Left kidney (tissue), 1 donor: ENCODE measurements at regions not wholly inside any gene's neighbourhood (a gene's known extent, or its start where the extent isn't known, plus 50 kb on each side); places are given as distances from the start of the nearest gene placed in this dataset.

Experiments used
- DNase-seq: peaks from one replicate; pipeline ENCODE4 v3.0.0-alpha.2; 2013

DNA sequence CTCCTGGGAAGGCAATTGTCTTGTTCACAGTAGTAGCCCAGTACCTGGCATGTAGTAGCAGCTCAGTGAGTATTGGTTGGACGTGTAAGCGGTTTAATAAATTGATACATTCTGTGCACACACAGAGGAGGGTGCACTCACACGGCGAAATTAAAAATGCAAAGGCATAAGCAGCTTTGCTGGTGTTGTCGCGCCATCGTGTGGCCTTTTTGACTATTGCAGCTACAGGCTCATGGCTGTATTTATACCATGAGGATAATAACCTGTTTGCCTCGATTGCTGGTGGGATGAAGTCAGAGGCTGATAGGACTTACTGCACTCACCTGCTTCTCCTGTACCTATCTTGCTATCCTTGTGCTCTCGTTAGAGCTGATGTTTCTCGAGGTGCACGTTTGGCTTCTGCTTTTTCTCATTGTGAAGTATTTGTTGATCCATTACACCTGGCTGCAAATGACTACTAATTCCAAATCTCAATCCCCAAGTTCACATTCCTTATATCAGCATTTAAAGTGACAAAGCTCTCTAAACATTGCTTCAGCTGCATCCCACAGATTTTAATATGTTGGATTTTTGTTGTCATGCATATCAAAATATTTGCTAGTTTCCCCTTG lies 61.5 kb downstream of the TBXT start:
- DNase-seq, result peak; percentile 61

DNA sequence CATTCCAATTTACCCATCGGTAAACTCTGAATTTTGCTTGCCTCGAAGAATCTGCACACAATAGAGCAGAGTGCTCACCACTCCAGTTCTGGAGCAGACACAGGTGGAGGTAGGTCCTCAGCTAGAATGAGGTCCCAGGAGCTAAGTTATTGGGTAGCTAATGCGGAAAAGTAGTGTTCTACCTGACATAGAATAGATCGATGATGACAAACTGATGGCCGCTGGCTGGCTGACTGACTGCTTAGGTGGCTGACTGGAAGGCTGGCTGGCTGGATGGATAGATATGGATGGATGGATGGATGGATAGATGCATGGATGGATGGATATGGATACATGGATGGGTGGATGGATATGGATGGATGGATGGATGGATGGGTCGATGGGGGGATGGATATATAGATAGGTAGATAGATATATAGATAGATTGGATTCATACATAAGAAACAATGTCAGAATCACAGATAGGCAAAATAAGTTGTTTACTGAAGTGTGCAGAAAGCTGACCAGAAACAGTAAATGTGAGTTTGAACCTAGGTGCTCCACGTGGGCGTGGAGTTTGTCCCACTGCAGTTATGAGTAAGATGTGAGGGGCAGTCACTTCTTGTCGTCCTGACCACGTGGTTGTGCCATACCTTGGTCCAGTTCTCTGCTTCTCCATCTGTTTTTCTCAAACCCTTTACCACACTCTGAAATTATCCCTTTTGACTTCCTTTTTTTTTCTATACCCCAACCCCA lies 62.1 kb downstream of the TBXT start:
- no peak for DNase-seq

DNA sequence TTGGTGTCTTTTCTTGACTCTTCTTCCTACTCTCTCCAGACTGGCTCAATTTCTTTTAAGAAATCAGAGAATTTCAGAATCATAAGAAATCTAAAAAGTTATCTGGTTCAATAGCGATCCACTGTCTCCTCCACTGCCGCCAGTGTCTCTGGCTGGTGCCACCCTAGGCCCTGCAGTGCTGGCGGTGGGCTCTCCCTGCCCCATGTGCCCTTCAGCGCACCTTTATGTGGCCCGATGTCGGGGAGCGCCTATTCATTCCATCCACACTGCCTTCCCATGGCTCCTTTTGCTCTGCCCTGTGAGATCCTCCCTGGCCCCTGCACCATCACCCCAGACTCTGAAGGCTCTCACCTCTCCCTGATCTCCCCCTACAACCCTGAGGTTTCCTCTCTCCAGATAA lies 62.8 kb downstream of the TBXT start:
- no peak for DNase-seq

DNA sequence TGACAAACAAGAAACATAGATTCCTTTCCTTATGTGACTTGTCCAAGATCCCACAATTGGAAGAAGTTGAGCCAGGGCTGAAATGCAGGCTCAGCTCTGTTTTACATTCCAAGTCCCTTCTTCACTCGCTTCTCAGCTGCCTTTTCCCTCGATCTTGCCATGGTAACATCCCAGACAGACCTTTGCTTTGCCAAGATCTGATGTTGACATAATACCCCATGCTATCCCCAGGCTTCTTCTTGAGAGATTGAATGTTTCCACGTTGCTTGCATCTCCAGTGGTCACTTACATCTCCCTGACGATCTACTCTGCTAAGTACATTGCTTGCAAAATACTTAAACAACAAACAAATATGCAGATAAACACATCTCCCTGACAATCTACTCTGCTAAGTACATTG lies 63.5 kb downstream of the TBXT start:
- no peak for DNase-seq

DNA sequence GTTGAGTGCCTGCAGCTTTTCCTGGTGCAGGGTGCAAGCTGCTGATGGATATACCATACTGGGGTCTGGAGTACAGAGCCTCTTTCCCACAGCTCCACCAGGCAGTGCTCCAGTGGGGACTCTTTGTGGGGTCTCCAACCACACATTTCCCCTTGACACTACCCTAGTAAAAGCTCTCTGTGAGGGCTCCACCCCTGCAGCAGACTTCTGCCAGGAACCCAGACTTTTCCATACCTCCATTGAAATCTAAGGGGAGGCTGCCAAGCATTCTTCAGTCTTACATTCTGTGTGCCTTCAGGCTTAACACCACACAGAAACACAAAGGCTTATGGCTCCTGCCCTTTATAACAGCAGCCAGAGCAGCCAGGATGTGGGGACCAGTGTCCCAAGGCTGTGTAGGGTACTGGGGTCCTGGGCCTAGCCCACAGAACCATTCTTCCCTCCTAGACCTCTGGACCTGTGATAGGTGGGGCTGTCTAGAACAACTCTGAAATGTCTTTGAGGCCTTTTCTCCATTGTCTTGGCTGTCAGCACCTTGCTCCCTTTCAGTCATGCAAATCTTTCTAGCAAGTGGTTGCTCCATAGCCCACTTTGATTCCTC lies 65.7 kb downstream of the TBXT start:
- DNase-seq, result no peak

DNA sequence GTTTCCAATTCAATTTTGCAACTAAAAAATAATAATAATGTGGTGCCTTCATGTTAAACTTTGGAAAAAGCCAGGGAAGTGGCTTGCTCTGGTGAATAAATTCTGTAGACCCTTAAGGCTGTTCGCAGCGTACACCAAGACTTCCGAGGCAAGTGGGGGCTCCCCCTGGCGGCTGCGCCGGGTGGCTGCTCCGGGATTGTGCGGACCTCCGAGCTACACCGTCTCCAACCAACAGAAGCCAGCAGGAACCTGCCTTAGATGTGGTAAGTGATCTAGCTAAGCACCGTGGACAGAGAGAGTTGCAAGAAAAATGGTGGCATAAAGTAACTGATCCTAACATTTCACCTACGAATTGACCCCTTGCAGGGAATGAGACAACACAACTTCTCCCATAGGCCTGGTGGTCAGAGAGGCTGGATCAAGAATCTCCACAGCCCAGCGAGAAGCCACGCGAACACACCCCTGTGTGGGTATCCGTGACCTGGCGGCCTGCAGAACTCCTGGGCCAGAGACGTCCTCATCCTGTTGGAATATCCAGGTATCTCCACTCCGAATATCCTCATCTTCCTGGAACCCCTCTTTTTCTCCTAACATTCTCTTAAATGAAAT lies 69.6 kb downstream of the TBXT start:
- DNase-seq, result peak; percentile 71

DNA sequence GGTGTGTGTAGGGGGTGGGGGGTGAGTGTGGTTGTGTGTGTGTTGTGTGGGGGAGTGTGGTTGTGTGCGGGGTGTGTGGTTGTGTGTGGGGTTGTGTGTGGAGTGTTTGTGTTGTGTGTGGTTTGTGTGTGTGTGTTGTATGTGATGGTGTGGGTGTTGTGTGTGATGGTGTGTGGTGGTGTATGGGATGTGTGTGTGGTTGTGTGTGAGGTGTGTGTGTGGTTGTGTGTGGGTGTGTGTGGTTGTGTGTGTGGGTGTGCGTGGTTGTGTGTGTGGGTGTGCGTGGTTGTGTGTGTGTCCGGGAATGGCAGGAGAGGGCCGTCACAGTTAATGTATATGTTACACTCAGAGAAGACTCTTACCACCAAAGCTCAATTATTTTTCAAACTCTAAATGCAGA lies 79.8 kb downstream of the TBXT start:
- no peak for DNase-seq

DNA sequence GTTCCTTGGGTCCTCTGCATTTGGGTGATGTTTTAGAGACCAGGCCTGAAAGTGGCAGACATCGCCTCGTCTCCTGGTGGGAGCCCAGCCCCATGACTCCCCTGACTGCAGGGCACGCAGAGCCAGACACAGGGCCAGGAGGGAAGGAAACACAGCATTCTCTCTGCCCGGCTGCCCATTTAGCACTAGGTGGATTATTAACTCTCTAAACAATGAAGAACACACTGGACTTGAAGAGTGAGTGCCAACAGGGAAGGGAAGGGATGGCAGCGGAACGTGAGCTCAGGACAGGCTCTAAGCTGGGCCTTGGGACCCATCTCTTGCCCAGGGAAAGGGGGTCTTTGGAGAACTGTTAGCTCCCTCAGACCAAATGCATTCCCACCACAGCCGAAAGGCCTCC lies 80.4 kb downstream of the TBXT start:
- DNase-seq, result no peak

DNA sequence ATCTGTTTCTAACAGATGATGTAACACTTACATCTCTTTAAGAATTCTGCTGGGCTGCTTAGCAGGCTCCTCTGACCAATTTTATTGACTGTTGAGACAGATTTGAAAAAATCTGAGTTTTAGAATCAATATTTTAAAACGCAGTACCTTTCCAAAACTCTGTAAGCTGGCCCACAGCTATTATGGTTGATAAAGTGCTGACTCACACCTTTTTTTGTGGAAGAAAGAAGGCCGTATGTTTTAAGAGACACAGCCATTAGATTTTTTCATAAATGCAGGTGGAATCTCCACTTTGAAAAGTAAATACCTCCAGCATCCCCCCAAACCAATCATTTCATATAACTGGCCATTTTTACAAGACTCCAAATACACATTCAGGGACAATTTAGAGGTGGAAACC lies 82.2 kb downstream of the TBXT start:
- no peak for DNase-seq

DNA sequence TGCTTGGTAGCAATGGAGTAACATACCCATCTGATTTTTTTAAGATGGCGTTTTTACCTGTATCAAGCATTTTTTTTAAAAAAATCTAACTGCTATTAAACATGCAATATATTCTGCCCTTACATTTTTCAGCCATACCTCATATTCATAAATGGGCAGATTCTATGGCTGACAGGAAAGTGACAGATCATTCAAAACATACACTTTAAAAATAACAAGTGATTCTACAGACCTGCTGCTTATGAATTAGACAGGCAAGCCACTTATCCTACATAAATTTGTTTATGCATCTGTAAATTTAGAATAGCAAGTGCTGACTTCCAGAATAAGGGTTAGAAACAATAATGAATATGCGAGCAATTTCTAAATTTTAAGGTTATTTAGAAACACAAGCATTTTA lies 82.7 kb downstream of the TBXT start:
- DNase-seq, result no peak

DNA sequence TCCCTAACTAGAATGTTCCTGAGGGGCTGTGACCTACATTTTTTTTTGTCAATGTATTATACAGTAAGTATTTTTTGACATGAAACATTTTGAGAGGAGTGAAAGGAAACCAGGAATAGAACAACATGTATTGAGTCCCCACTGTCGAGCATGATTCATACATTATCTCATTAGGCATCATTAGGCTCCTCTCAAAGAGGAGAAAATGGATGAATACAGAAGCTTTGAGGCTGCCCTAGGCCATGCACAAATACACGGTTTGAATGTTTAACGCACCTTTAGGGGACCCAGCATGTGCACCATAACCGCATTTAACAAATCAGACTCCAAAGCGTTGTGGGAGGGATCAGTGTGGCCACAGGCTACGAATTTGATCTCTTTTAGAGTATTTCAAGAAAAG lies 87.8 kb downstream of the TBXT start:
- no peak for DNase-seq

DNA sequence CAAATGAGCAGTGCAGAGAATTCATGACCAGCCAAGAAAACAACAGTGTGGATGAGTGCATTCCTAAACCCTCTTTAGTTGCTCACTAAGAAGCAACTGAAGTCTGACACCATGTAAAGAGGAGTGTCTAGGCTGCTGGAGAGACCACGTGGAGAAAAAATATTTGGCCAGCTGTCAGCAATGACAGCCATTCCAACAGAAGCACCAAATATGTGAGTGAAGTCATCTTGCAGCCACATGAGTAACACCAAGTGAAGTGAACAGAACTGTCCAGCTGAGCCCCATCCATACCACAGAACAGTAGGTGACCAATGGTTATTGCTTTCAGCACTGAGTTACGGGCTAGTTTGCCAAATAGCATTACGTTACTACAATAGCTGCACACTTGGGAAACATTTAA lies 89.4 kb downstream of the TBXT start:
- DNase-seq, result no peak

DNA sequence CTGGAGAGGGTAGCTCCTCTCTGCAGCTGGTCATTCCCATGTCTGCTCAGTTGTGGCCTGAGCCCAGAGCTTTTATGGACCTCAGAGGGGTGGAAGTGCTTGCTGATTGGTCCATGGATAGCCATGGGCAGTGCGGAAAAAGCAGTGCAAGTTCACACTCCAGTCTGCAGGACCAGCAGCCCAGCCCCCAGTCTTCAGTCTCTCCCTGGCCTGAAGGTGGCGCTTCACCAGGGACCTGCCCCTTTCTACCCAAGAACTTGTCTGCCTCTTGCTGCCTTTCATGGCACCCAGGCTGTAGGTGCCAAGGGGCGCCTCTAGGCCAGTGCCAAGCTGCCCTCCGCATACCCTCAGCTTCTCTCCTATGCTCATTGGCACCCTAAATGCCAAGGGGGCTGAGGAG lies 91.0 kb downstream of the TBXT start:
- no peak for DNase-seq

DNA sequence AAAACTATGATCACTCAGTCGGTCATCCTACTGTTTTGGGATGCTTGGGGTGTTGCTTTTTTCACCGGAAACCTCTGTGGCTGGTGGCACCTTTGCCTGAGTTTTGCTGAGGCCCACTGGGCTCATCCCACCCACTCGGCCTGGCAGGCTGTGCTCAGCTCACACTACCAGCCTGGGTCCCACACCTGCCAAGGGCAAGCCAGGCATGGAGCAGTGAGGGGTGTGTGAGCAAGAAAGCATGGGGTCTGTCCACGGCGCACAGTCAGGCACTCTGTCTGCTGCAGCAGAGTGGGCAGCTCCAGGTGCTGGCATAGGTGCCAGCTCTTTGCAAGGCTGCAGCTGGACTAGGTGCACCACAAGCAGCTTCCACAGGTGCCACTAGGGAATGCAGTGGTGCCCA lies 91.7 kb downstream of the TBXT start:
- DNase-seq, result no peak

DNA sequence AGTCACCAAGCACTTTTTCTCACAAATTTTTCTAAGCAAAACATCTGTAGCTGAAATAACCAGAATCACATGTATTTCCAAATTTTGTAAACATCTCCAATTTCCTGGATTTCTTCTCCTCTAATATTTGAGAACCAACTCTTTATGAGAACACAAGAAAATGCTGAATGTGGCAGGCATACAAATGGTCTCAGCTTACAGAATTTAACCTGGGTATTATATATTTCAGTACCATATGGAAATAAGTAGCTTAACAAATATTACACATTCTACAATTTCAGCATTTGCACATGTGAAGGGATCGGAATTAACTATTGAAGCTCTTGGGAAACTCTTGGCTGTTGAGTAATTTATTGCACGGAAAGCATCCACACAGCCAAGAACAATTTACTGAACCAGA lies 92.5 kb downstream of the TBXT start:
- DNase-seq, result no peak

DNA sequence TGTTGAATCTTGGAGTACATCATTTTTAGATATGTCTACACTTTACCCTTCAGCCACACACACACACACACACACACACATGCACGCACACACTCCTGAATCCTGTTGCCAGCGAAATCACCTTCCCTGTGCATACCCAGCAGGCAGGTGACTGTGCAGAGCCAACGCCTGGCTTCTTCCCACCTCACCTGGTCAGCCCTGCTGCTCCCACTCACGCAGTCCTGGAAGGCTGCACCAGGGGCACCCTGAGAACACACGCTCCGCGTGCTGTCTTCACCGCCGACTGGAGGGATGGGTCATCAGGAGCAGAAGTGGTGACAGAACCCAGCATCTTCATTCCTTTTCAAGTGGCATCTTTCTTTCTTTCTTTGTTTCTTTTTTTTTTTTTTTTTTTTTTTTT lies 94.6 kb downstream of the TBXT start:
- DNase-seq, result no peak

DNA sequence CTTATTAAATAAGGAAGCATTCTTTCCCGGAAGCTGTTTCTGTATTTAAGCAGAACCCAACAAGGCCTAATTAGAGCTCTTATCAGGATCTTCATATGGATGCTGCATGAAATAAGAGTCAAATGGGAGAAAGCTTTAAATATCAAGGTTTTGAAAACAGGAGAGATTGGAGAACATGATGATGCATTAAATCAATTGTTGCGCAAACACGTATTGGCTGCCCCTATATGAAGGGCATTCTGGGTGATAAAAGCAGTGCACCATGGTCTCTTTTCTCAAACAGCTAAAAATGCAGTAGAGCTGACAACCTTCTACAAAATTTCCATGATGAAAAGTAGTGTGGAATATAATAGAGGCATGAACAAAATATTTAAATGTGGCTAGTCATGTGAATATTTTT lies 98.9 kb downstream of the TBXT start:
- DNase-seq, result no peak

DNA sequence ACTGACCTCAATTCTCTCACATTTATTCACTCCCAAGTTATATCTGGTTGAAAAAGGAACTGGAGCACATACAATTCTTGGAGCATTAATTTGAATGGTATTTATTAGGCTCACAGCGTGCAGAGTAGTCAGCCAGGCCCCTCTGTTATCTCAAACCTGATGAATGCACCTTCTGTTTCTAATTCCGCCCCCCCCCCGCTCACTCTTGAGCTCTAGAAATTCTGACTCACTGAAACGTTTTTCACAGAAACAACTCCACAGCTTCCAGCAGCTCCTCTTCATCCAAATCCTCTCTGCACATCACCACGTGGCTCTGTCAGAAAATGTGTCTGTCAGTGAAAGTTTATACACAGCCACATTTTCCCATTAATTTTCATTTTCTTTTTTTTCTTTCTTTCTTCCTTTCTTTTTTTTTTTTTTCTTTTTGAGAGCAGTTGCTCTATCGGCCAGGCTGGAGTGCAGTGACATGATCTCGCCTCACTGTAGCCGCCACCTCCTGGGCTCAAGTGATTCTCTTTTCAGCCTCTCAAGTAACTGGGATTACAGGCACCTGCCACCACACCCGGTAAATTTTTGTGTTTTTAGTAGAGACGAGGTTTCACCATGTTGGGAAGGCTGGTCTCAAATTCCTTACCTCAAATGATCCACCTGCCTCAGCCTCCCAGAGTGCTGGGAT lies 109.4 kb downstream of the TBXT start:
- no peak for DNase-seq

DNA sequence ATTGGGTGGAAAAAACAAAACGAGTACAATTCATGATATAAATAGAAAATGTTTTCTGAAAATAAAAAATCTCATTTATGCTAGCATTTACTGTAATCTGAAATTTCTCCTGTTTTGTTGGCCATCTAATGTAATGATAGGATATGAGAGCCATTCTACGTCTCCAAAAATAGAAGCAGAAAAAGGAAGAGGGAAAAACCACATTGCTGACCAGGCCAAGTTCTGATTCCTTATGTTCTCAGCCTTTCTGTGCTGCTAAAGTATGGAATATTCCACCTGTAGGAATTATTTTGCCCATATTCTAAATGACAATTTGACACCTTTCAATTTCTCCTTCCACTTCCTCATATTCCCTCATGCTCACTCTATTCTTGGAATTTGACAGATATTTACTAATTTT lies 110.2 kb downstream of the TBXT start:
- DNase-seq, result no peak

DNA sequence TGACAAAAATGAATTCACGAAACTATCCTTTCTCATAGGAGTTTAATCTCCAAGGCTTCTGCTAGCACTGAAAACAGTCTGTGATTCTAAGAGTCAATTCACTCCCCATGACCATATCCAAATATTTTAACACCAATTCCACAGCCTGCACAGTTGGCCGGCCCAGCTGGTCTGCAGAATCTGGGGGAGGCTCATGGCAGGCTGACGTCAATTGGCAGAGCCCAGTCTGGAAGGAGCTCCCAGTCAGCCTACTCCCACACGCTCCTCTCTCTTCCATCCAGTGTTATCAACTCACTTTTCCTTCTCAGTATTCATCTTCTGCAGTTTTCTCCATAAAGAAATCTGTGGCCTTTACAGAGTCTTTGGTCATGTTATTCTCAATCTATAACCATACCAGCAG lies 111.0 kb downstream of the TBXT start:
- no peak for DNase-seq

DNA sequence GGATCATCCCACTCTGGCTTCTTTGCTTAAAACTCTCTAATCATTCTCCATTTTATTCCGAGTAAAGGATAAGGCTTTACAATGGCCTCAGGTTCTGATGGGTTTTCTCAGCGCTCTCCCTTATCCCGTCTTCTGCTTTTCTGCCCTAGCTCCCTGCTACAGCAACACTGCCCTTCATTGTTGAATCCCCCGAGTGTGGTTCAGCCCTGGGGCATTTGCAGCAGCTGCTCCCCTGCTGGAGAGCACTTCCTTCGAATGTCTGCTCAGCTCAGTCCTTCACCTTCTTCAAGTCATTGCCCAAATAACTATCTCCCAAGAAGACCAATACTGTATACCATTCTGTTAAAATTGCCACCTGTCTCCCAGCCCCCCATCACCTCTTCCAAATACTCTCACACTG lies 111.8 kb downstream of the TBXT start:
- no peak for DNase-seq

DNA sequence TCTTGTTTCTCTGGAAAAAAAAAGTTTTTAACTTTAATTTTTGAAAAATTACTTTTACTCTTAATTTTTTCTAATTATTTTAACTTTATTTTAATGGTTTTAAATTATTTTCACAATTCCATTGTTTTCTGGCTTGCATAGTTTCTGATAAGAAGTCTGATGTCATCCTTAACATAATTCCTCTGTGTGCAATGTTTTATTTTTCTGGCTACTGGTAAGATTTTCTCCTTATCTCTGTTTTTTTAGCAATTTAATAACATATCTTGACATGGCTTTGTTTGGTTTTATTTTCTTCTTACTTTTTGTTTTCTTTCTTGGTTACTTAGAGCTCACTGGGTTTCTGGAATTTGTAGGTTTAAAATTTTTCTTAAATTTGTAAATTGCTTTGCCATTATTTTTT lies 114.8 kb downstream of the TBXT start:
- DNase-seq, result no peak

DNA sequence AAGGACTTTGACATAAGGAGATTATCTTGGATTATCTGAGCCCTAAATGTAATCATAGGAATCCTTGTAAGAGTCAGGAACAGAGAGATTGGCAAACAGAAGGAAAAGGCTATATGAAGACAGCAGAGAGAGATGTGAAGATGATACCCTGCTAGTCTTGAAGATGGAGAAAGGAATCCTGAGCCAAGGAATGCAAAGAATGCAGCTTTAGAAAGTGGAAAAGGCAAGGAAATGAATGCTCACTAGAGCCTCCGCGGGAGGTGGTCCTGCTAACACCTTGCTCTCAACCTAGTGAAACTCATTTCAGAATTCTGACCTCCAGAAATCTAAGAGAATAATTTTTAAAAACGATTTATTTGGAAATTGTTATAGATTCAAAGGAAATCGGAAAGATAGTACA lies 117.1 kb downstream of the TBXT start:
- DNase-seq, result no peak
